Smooth muscle cell (in vitro differentiated cells): ENCODE measurements at regions not wholly inside any gene's neighbourhood (a gene's known extent, or its start where the extent isn't known, plus 50 kb on each side); places are given as distances from the start of the nearest gene placed in this dataset.

Experiments used
- DNase-seq: peaks from one replicate; lab custom pipeline; 2025; ENCODE audit not compliant: unreplicated experiment; lab: John Stamatoyannopoulos, UW
- H2AFZ ChIP-seq: fragments of 200-600 bp; sonication (generic); 2 replicates; pipeline ENCODE4 v1.6.0; 2016; ENCODE audit warnings: antibody characterized with exemption, low read depth, mild to moderate bottlenecking
- H3F3A ChIP-seq: fragments of 200-600 bp; sonication (generic); 2 replicates; pipeline ENCODE4 v1.6.0; 2017; ENCODE audit warnings: antibody characterized with exemption, low read depth
- H3K27ac ChIP-seq: fragments of 200-600 bp; sonication (generic); 2 replicates; pipeline ENCODE4 v1.5.1; 2016; ENCODE audit warnings: low read depth, mild to moderate bottlenecking
- H3K27me3 ChIP-seq: fragments of 200-600 bp; sonication (generic); 2 replicates; pipeline ENCODE4 v1.6.1; 2016; ENCODE audit warnings: low read depth, mild to moderate bottlenecking
- H3K36me3 ChIP-seq: fragments of 200-600 bp; sonication (generic); 2 replicates; pipeline ENCODE4 v1.5.1; 2016; ENCODE audit warnings: low read depth
- H3K4me1 ChIP-seq: fragments of 200-600 bp; sonication (generic); 2 replicates; pipeline ENCODE4 v1.5.1; 2016; ENCODE audit warnings: low read depth
- H3K4me2 ChIP-seq: fragments of 200-600 bp; sonication (generic); 2 replicates; pipeline ENCODE4 v1.6.0; 2016; ENCODE audit warnings: mild to moderate bottlenecking
- H3K4me3 ChIP-seq: fragments of 200-600 bp; sonication (generic); 2 replicates; pipeline ENCODE4 v1.5.1; 2016; ENCODE audit warnings: mild to moderate bottlenecking
- H3K79me2 ChIP-seq: fragments of 200-600 bp; sonication (generic); 2 replicates; pipeline ENCODE4 v1.6.0; 2016; ENCODE audit warnings: low read depth, mild to moderate bottlenecking
- H3K9ac ChIP-seq: fragments of 200-600 bp; sonication (generic); 2 replicates; pipeline ENCODE4 v1.6.0; 2016; ENCODE audit warnings: low read depth
- H3K9me3 ChIP-seq: fragments of 200-600 bp; sonication (generic); replicated peaks from 2 replicates; pipeline ENCODE4 v1.5.1; 2016; ENCODE audit warnings: low read depth
- H4K20me1 ChIP-seq: fragments of 200-600 bp; sonication (generic); 2 replicates; pipeline ENCODE4 v1.6.0; 2016; ENCODE audit warnings: low read depth
- WGBS: methylation state at CpG from one replicate; pipeline ENCODE4 v1.1.7; 2016; ENCODE audit warnings: low lambda C conversion rate; 5-methylcytosine and 5-hydroxymethylcytosine counted together
- TF ChIP-seq, protein P1 (sequence below): fragments of 200-600 bp; sonication (generic); IDR thresholded peaks from 2 replicates; pipeline ENCODE4 v1.5.1; 2017; ENCODE audit warnings: borderline replicate concordance, mild to moderate bottlenecking, antibody characterized with exemption; ENCODE audit not compliant: insufficient read depth, poor library complexity, severe bottlenecking

GRCh38 chr18:75779450-75779849 lies 351.9 kb upstream of the SMIM21 start:
- Histone ChIP-seq H3K79me2 (no peaks in the 10 kb centered on the region), H4K20me1 (no peaks in the 10 kb centered on the region), H2AFZ (no peak overlapping the region), H3K4me2 (no peak overlapping the region), H3K4me3 (no peak overlapping the region), H3K9me3 (no peaks in the 10 kb centered on the region), H3K36me3 (no peaks in the 10 kb centered on the region), H3K27ac (no peak overlapping the region), H3K4me1 (no peaks in the 10 kb centered on the region), H3F3A (no peaks in the 10 kb centered on the region), H3K9ac (no peak overlapping the region), H3K27me3 (no peaks in the 10 kb centered on the region)
- no peak for DNase-seq
- WGBS, result 93% methylated on average over 4 of the region's 4 CpGs
- TF ChIP-seq, protein P1, sequence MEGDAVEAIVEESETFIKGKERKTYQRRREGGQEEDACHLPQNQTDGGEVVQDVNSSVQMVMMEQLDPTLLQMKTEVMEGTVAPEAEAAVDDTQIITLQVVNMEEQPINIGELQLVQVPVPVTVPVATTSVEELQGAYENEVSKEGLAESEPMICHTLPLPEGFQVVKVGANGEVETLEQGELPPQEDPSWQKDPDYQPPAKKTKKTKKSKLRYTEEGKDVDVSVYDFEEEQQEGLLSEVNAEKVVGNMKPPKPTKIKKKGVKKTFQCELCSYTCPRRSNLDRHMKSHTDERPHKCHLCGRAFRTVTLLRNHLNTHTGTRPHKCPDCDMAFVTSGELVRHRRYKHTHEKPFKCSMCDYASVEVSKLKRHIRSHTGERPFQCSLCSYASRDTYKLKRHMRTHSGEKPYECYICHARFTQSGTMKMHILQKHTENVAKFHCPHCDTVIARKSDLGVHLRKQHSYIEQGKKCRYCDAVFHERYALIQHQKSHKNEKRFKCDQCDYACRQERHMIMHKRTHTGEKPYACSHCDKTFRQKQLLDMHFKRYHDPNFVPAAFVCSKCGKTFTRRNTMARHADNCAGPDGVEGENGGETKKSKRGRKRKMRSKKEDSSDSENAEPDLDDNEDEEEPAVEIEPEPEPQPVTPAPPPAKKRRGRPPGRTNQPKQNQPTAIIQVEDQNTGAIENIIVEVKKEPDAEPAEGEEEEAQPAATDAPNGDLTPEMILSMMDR, result no peak

- Histone ChIP-seq H2AFZ (no peak overlapping the region), H3K27ac (no peak overlapping the region), H4K20me1 (no peaks in the 10 kb centered on the region), H3F3A (no peaks in the 10 kb centered on the region), H3K4me1 (no peaks in the 10 kb centered on the region), H3K4me3 (no peak overlapping the region), H3K4me2 (no peak overlapping the region), H3K79me2 (no peaks in the 10 kb centered on the region), H3K9me3 (no peaks in the 10 kb centered on the region), H3K36me3 (no peaks in the 10 kb centered on the region), H3K9ac (no peak overlapping the region), H3K27me3 (no peaks in the 10 kb centered on the region)
- WGBS, result 81% methylated on average over 6 of the region's 6 CpGs
- no peak for DNase-seq
- TF ChIP-seq, protein P1, result no peak
Measured at GRCh38 chr18:75777630-75778029, 350.1 kb upstream of the SMIM21 start.

DNA sequence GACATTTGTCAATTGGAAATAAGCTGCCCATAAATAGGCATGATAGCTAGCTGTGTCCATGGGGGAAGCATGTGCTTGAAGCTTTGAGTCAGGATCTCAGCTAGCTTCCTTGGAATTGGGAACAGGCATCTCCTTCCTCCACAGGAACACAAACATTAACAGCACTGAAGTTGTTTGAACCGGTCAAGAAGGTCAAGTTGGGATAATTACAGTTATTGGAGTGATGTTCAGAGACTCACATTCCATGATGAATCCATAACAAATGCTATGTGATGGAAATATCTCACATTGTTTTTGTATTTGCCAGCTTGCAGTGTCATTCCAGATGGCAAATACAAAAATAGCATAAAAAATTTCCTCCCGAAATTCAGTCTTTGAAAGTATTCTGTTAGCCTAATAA lies 347.6 kb upstream of the SMIM21 start:
- Histone ChIP-seq H3F3A (no peaks in the 10 kb centered on the region), H3K9me3 (no peaks in the 10 kb centered on the region), H3K27me3 (no peaks in the 10 kb centered on the region), H4K20me1 (no peaks in the 10 kb centered on the region), H3K27ac (no peak overlapping the region), H3K4me2 (no peak overlapping the region), H3K9ac (no peak overlapping the region), H3K79me2 (no peaks in the 10 kb centered on the region), H3K4me1 (no peaks in the 10 kb centered on the region), H2AFZ (no peak overlapping the region), H3K36me3 (no peaks in the 10 kb centered on the region), H3K4me3 (no peak overlapping the region)
- WGBS, result 45% methylated on average over 2 of the region's 2 CpGs
- no peak for DNase-seq
- TF ChIP-seq, protein P1, result no peak

- H3F3A ChIP-seq, result no peaks in the 10 kb centered on the region
- H3K4me1 ChIP-seq, result no peaks in the 10 kb centered on the region
- TF ChIP-seq, protein P1, result no peak
- H4K20me1 ChIP-seq, result no peaks in the 10 kb centered on the region
- no peak overlapping the region for H3K4me3 ChIP-seq
- DNase-seq, result no peak
- WGBS, result 86% methylated on average over 3 of the region's 3 CpGs
- no peak overlapping the region for H3K9ac ChIP-seq
- no peaks in the 10 kb centered on the region for H3K27me3 ChIP-seq
- H3K36me3 ChIP-seq, result no peaks in the 10 kb centered on the region
- H3K9me3 ChIP-seq, result no peaks in the 10 kb centered on the region
- H3K27ac ChIP-seq, result no peak overlapping the region
- H2AFZ ChIP-seq, result no peak overlapping the region
- H3K4me2 ChIP-seq, result no peak overlapping the region
- no peaks in the 10 kb centered on the region for H3K79me2 ChIP-seq
Measured at GRCh38 chr18:75773618-75774017, 346.1 kb upstream of the SMIM21 start.
